ENCODE measurements at regions not wholly inside any gene's neighbourhood (a gene's known extent, or its start where the extent isn't known, plus 50 kb on each side); places are given as distances from the start of the nearest gene placed in this dataset.
A peak's percentile ranks its signal among the peaks of the same experiment; 100 is the strongest.
"Not testable (repeated sequence)": the region's sequence is repeated elsewhere in the genome, so short reads cannot be mapped to it uniquely, and the experiment has no call there.

GRCh38 chr2:240374085-240374907, 61.2 kb upstream of the GPC1 start:
- DNase-seq (ENCODE audit: low read depth) = peak; percentile 90

DNA sequence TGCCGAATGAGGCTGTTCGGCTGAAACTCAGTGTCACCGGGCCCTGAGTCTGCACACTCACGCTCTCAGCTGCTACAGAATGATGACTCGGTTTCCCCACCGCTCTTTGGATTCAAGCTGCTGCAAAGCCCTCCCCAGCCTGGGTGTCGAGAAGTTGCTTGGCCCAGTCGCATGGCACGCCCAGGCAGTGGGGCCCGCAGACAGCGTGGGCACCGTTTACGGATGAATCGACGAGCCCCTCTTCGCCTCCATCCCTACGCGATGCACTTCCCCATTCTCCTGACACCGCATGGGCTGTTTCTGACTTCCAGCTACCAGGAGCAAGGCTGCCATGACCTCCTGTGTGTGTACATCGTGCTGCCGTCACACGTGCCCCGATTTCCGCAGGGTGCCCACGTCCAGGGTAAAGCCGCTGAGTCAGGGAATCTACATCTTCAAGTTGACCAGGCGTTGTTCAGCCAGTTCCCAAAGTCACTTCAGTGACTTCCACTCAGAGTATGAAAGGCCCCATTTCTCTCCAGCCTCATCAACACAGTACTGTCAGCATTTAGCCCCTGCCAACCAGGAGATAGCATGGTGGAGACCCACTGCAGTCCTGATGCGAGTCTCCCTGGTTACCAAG, 60.3 kb upstream of the GPC1 start:
- DNase-seq (ENCODE audit: low read depth) = no peak

GRCh38 chr2:240376739-240377138, 58.7 kb upstream of the GPC1 start:
- DNase-seq (ENCODE audit: low read depth) = no peak

DNA sequence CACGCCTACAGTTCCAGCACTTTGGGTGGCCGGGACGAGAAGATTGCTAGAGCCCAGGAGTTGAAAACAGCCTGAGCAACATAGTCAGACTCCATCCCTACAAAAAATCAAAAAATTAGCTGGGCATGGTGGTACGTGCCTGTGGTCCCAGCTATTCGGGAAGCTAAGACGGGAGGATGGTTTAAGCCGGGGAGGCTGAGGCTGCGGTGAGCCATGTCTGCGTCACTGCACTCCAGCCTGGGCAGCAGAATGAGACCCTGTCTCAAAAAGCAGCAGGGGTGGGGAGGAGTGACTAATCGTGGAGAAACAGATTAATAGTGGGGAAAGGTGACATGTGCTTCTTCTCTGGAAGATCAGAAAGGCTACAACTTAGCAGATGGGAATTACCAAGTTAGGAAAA, 58.1 kb upstream of the GPC1 start:
- no peak for DNase-seq (ENCODE audit: low read depth)

GRCh38 chr2:240379089-240379636, 56.3 kb upstream of the GPC1 start:
- DNase-seq (ENCODE audit: low read depth) = no peak

DNA sequence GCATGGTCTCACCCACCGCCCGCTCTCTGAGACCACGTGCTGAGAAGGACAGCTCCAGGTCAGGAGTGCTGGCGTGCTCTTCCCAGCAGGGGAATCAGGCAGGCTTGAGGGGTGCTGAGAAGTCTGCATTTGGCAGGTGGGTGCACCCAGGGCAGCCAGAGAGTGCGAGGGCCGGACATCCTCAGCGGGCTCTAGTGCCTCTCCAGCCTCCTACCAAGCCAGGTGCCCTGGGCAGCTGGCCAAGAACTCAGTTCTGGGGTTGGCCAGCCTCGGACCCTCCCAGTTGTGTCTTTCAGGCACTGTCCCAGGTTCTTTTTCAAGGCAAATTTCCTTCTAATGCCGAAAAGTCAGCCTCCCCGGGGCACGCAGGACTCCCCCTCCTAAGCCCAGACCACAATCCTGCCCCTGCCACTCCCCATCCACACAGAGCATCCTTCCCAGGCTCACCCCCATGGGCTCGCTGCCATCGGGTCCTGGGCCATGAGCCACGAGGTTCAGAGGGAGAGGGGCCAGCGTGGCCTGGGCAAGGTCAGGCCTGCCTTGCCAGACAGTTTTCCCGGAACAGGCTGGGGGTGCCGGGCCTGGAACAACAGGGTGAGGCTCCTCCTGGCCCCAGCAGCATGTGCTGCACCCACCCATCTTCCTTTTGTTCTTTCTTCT, 52.2 kb upstream of the GPC1 start:
- no peak for DNase-seq (ENCODE audit: low read depth)

DNA sequence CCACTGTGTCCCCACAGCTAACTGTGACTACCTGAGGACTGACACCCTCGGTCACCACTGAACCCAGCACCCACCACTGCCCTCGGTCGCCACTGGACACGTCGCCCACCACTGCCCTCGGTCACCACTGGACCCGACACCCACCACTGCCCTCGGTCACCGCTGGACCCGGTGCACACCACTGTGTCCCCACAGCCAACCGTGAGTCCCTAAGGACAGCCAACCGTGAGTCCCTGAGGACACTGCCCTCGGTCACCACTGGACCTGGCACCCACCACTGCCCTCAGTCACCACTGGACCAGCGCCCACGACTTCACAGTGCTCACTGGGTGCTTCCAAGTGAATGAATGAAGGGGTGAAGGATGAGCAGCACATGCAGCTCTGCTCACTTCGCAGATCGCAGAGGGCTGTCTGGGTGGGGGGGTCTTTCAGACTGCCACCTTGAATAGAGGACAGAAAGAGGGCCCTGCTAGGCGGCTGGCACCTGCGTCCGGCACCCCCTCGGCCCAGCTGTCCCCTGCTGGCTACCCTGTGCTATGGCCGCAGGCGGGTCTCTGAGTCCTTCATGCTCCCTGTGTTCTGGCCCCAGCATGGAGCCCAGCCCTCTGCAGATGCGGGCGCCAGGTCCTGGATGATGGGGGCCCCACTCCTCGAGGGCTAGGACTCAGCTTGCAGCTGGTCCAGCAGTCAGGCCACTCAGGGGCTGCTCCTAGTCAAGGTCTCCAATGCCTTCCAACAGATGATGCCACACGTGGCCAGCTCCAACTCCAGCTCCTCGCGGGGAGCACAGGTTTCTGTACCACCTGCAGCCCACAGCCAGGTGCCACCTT, 51.4 kb upstream of the GPC1 start:
- DNase-seq (ENCODE audit: low read depth) = no peak

- DNase-seq (ENCODE audit: low read depth) = no peak
Measured at GRCh38 chr2:240384711-240385450, 50.6 kb upstream of the GPC1 start.

- not testable (repeated sequence) for DNase-seq (ENCODE audit: low read depth)
Measured at GRCh38 chr2:240385451-240386161, 49.9 kb upstream of the GPC1 start.
